HG03457 (cell line): ENCODE measurements at regions not wholly inside any gene's neighbourhood (a gene's known extent, or its start where the extent isn't known, plus 50 kb on each side); places are given as distances from the start of the nearest gene placed in this dataset.
"Not testable (repeated sequence)": the region's sequence is repeated elsewhere in the genome, so short reads cannot be mapped to it uniquely, and the experiment has no call there.

Experiments
- ATAC-seq: cut with Tn5 transposase; IDR thresholded peaks from one replicate; pipeline ENCODE4 v1.9.1; 2021; ENCODE audit warnings: moderate number of reproducible peaks; ENCODE audit not compliant: unreplicated experiment

GRCh38 chr12:34402228-34402898 lies 380.1 kb downstream of the ALG10 start:
- no peak for ATAC-seq

GRCh38 chr12:34402899-34403705 lies 380.8 kb downstream of the ALG10 start:
- no peak for ATAC-seq

GRCh38 chr12:34403706-34404376 lies 381.5 kb downstream of the ALG10 start:
- ATAC-seq, result no peak

- ATAC-seq, result no peak
Measured at GRCh38 chr12:34404377-34405285, 382.3 kb downstream of the ALG10 start.

- no peak for ATAC-seq
Measured at GRCh38 chr12:34405286-34406227, 383.3 kb downstream of the ALG10 start.

GRCh38 chr12:34406228-34406995 lies 384.1 kb downstream of the ALG10 start:
- ATAC-seq, result no peak

- no peak for ATAC-seq
Measured at GRCh38 chr12:34406996-34407300, 384.7 kb downstream of the ALG10 start.

GRCh38 chr12:34407813-34408212 lies 385.5 kb downstream of the ALG10 start:
- no peak for ATAC-seq

- not testable (repeated sequence) for ATAC-seq
Measured at GRCh38 chr12:34431509-34431908, 409.2 kb downstream of the ALG10 start.
